ENCODE measurements at regions not wholly inside any gene's neighbourhood (a gene's known extent, or its start where the extent isn't known, plus 50 kb on each side); places are given as distances from the start of the nearest gene placed in this dataset.
"Not testable (repeated sequence)": the region's sequence is repeated elsewhere in the genome, so short reads cannot be mapped to it uniquely, and the experiment has no call there.

DNA sequence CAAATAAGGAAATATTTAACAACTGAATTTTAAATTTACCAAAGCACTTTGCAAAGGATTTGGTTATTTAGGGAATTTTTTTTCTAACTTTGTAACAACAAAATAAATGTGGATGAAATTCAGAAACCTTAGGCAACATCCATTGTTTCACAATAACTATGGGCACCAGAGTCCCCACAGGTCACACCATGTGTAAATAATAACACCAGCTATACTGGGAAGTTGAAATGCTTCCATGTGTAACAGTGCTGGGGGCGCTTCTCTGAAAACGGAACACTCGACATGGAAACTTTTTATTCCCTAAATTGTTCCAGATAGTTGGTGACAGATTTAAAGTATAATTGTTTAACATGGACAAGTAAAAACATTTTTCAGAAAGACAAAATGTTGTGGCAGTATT, 818.6 kb downstream of the TNS3 start:
- no peaks in the 10 kb centered on the region for H3K27me3 ChIP-seq (ENCODE audit: control insufficient read depth in 1 of 2, insufficient read depth in 2 of 2, low read length in 2 of 2)
- H3K36me3 ChIP-seq (ENCODE audit: control insufficient read depth in 2 of 2, insufficient read depth in 2 of 2, low read length in 2 of 2), result no peaks in the 10 kb centered on the region
- H3K27ac ChIP-seq (ENCODE audit: low read length), result no peak overlapping the region
- H3K4me3 ChIP-seq (ENCODE audit: low read length in 2 of 2), result no peak overlapping the region
- no peak overlapping the region for H3K9ac ChIP-seq (ENCODE audit: low read length in 2 of 2)
- H3K4me1 ChIP-seq (ENCODE audit: control insufficient read depth, insufficient read depth, low read length), result peaks cover 4% of the 10 kb centered on the region
- H3K9me3 ChIP-seq (ENCODE audit: control insufficient read depth in 2 of 2, low read length in 2 of 2), result no peaks in the 10 kb centered on the region

GRCh38 chr7:46759711-46760480, 822.0 kb downstream of the TNS3 start:
- Histone ChIP-seq H3K9ac (ENCODE audit: low read length in 2 of 2) (no peak overlapping the region), H3K27ac (ENCODE audit: low read length) (no peak overlapping the region), H3K4me1 (ENCODE audit: control insufficient read depth, insufficient read depth, low read length) (peaks cover 4% of the 10 kb centered on the region), H3K4me3 (ENCODE audit: low read length in 2 of 2) (no peak overlapping the region), H3K27me3 (ENCODE audit: control insufficient read depth in 1 of 2, insufficient read depth in 2 of 2, low read length in 2 of 2) (no peaks in the 10 kb centered on the region), H3K36me3 (ENCODE audit: control insufficient read depth in 2 of 2, insufficient read depth in 2 of 2, low read length in 2 of 2) (no peaks in the 10 kb centered on the region), H3K9me3 (ENCODE audit: control insufficient read depth in 2 of 2, low read length in 2 of 2) (no peaks in the 10 kb centered on the region)

GRCh38 chr7:46756996-46757395, 824.9 kb downstream of the TNS3 start:
- Histone ChIP-seq H3K9ac (ENCODE audit: low read length in 2 of 2) (no peak overlapping the region), H3K4me1 (ENCODE audit: control insufficient read depth, insufficient read depth, low read length) (peaks cover 10% of the 10 kb centered on the region), H3K9me3 (ENCODE audit: control insufficient read depth in 2 of 2, low read length in 2 of 2) (no peaks in the 10 kb centered on the region), H3K4me3 (ENCODE audit: low read length in 2 of 2) (no peak overlapping the region), H3K27ac (ENCODE audit: low read length) (no peak overlapping the region), H3K36me3 (ENCODE audit: control insufficient read depth in 2 of 2, insufficient read depth in 2 of 2, low read length in 2 of 2) (no peaks in the 10 kb centered on the region), H3K27me3 (ENCODE audit: control insufficient read depth in 1 of 2, insufficient read depth in 2 of 2, low read length in 2 of 2) (no peaks in the 10 kb centered on the region)

GRCh38 chr7:46756256-46756655, 825.7 kb downstream of the TNS3 start:
- Histone ChIP-seq H3K36me3 (ENCODE audit: control insufficient read depth in 2 of 2, insufficient read depth in 2 of 2, low read length in 2 of 2) (no peaks in the 10 kb centered on the region), H3K27me3 (ENCODE audit: control insufficient read depth in 1 of 2, insufficient read depth in 2 of 2, low read length in 2 of 2) (no peaks in the 10 kb centered on the region), H3K27ac (ENCODE audit: low read length) (no peak overlapping the region), H3K9me3 (ENCODE audit: control insufficient read depth in 2 of 2, low read length in 2 of 2) (no peaks in the 10 kb centered on the region), H3K4me3 (ENCODE audit: low read length in 2 of 2) (no peak overlapping the region), H3K9ac (ENCODE audit: low read length in 2 of 2) (no peak overlapping the region), H3K4me1 (ENCODE audit: control insufficient read depth, insufficient read depth, low read length) (peaks cover 10% of the 10 kb centered on the region)

DNA sequence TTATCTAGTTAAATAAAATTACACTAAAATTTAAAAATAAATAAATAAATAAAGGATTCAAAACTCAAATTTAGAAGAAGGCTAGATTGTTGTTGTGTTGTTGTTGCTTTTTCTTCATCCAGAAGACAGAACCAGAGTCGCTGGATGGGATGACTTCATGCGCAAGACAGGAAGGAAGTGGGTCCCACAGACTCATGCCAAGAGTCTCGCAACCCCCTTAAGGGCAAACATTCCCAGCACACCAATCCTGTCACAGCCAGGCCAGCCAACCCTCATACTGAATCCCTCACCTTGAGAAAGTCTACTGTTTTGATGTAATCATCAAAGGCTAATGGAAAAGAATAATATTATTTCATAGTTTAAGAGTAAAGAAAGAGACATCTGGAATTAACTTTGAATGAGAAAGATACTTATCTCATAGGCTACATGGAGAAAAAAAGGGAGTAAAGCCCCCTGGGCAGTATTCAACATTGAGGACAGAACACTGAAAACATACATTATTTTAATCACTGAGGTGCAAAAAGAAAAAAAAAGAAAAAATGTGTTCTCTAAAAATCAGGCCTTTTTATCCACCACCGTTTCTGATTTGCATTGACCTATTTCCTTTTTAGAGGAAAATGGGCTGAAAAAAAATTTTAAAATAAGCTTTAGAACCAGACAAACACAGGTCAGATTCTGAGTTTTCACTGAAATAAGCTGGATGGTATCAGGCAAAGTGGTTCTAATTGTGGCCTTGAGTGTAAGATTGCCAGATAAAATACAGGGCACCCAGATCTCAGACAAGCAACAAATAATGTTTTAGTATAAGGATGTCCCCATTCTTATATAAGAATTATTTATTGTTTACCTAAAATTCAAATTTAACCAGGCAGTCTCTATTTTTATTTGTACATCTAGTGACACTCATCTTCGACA, 826.5 kb downstream of the TNS3 start:
- H3K9me3 ChIP-seq (ENCODE audit: control insufficient read depth in 2 of 2, low read length in 2 of 2), result no peaks in the 10 kb centered on the region
- H3K36me3 ChIP-seq (ENCODE audit: control insufficient read depth in 2 of 2, insufficient read depth in 2 of 2, low read length in 2 of 2), result no peaks in the 10 kb centered on the region
- H3K4me1 ChIP-seq (ENCODE audit: control insufficient read depth, insufficient read depth, low read length), result peaks cover 12% of the 10 kb centered on the region
- no peak overlapping the region for H3K27ac ChIP-seq (ENCODE audit: low read length)
- no peak overlapping the region for H3K4me3 ChIP-seq (ENCODE audit: low read length in 2 of 2)
- no peaks in the 10 kb centered on the region for H3K27me3 ChIP-seq (ENCODE audit: control insufficient read depth in 1 of 2, insufficient read depth in 2 of 2, low read length in 2 of 2)
- H3K9ac ChIP-seq (ENCODE audit: low read length in 2 of 2), result no peak overlapping the region

GRCh38 chr7:46754140-46754720, 827.7 kb downstream of the TNS3 start:
- Histone ChIP-seq H3K9me3 (ENCODE audit: control insufficient read depth in 2 of 2, low read length in 2 of 2) (no peaks in the 10 kb centered on the region), H3K9ac (ENCODE audit: low read length in 2 of 2) (no peak overlapping the region), H3K27ac (ENCODE audit: low read length) (no peak overlapping the region), H3K36me3 (ENCODE audit: control insufficient read depth in 2 of 2, insufficient read depth in 2 of 2, low read length in 2 of 2) (no peaks in the 10 kb centered on the region), H3K4me3 (ENCODE audit: low read length in 2 of 2) (no peak overlapping the region), H3K27me3 (ENCODE audit: control insufficient read depth in 1 of 2, insufficient read depth in 2 of 2, low read length in 2 of 2) (no peaks in the 10 kb centered on the region), H3K4me1 (ENCODE audit: control insufficient read depth, insufficient read depth, low read length) (peaks cover 16% of the 10 kb centered on the region)

DNA sequence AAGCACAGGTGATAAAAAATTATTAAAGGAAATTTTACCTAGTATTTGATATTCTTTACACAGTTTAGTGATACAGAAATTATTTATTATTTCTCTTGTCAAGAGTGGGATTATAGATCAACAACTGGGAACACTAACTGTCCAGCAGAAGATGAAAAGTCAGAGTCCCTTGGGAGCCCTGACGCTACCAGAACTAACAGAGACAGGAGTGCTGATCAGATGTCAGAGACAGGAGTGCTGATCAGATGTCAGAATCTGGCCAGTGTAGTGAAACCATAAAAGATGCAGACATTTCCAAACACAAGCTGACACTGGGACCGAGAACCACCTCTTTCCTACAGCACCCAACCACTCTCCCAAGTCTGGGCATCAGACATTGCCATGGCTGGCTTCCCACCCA, 828.2 kb downstream of the TNS3 start:
- H3K36me3 ChIP-seq (ENCODE audit: control insufficient read depth in 2 of 2, insufficient read depth in 2 of 2, low read length in 2 of 2), result no peaks in the 10 kb centered on the region
- no peaks in the 10 kb centered on the region for H3K27me3 ChIP-seq (ENCODE audit: control insufficient read depth in 1 of 2, insufficient read depth in 2 of 2, low read length in 2 of 2)
- H3K9ac ChIP-seq (ENCODE audit: low read length in 2 of 2), result no peak overlapping the region
- H3K4me1 ChIP-seq (ENCODE audit: control insufficient read depth, insufficient read depth, low read length), result peaks cover 16% of the 10 kb centered on the region
- H3K4me3 ChIP-seq (ENCODE audit: low read length in 2 of 2), result no peak overlapping the region
- no peaks in the 10 kb centered on the region for H3K9me3 ChIP-seq (ENCODE audit: control insufficient read depth in 2 of 2, low read length in 2 of 2)
- H3K27ac ChIP-seq (ENCODE audit: low read length), result no peak overlapping the region

DNA sequence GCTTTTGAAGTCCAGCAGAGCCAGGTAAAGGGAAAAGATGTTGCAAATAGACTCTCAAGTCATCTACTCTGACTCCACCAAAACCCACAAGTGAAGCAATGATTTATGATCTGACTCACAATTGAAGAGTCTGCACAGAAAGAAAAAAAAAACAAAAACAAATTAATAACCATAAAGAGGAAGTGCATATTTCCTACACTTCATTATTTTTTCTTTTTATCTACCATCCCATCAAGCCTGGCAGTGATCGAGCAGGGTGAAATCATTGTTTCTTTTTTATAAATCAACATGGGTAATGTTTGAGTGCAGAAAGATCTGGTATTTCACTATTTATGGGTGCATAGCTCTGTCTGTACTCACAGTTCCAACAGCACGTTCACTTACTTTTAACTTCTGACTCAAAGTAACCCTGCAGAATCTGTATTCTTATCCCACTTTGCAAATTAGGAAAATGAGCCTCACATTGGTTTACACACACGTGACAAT, 829.0 kb downstream of the TNS3 start:
- Histone ChIP-seq H3K27me3 (ENCODE audit: control insufficient read depth in 1 of 2, insufficient read depth in 2 of 2, low read length in 2 of 2) (no peaks in the 10 kb centered on the region), H3K36me3 (ENCODE audit: control insufficient read depth in 2 of 2, insufficient read depth in 2 of 2, low read length in 2 of 2) (no peaks in the 10 kb centered on the region), H3K9ac (ENCODE audit: low read length in 2 of 2) (no peak overlapping the region), H3K4me3 (ENCODE audit: low read length in 2 of 2) (no peak overlapping the region), H3K27ac (ENCODE audit: low read length) (no peak overlapping the region), H3K9me3 (ENCODE audit: control insufficient read depth in 2 of 2, low read length in 2 of 2) (no peaks in the 10 kb centered on the region), H3K4me1 (ENCODE audit: control insufficient read depth, insufficient read depth, low read length) (peaks cover 16% of the 10 kb centered on the region)

DNA sequence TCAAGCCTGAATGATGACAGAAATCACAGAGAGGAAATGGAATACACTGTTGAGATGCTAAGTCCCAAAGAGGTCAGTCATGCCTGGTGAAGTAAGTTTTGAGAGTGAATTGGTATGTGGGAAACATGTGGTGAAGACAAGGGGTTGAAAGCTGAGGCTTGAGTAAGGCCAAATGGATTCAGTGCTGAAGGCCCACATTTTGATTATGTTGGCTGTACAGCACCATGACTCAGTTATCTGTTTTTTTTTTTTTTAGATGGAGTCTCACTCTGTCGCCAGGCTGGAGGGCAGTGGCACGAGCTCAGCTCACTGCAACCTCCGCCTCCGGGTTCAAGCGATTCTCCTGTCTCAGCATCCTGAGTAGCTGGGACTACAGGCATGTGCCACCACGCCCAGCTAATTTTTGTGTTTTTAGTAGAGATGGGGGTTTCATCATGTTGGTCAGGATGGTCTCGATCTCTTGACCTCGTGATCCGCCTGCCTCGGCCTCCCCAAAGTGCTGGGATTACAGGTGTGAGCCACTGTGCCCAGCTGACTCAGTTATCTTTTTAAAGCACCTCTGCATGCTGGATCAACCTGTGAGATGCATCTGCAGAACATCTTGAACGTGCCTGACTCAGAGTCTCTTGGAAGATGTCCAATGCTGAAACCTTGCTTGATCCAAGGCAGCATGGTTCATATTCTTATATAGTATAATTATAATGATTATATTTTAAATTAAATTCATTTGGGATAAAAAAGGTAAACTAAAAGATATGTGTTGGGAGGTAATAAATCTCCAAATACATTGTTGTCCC, 829.8 kb downstream of the TNS3 start:
- H3K4me3 ChIP-seq (ENCODE audit: low read length in 2 of 2); H3K27me3 ChIP-seq (ENCODE audit: control insufficient read depth in 1 of 2, insufficient read depth in 2 of 2, low read length in 2 of 2); H3K9ac ChIP-seq (ENCODE audit: low read length in 2 of 2); H3K27ac ChIP-seq (ENCODE audit: low read length); H3K36me3 ChIP-seq (ENCODE audit: control insufficient read depth in 2 of 2, insufficient read depth in 2 of 2, low read length in 2 of 2); H3K9me3 ChIP-seq (ENCODE audit: control insufficient read depth in 2 of 2, low read length in 2 of 2): not testable (repeated sequence)
- H3K4me1 ChIP-seq (ENCODE audit: control insufficient read depth, insufficient read depth, low read length), result peaks cover 16% of the 10 kb centered on the region

DNA sequence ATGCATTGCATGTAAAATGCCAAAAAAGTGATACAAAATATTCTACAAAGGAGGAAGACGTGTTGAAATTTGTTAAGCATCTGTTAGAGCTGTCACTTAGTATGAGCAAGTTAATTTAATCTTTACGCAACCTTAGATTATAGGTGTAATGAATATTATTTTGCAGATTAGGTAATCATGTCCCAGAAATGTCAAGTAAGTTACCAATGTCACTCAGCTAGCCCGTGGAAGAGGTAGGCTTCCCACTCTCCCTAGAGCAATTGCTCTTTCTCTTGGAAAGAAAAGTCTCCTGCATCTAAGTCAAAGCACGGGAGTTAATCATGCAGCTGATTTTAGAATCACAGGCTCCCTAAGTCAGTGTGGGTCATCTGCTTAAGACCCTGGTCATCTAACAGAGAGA, 830.4 kb upstream of the IGFBP3 start:
- peaks cover 16% of the 10 kb centered on the region for H3K4me1 ChIP-seq (ENCODE audit: control insufficient read depth, insufficient read depth, low read length)
- no peaks in the 10 kb centered on the region for H3K27me3 ChIP-seq (ENCODE audit: control insufficient read depth in 1 of 2, insufficient read depth in 2 of 2, low read length in 2 of 2)
- no peak overlapping the region for H3K9ac ChIP-seq (ENCODE audit: low read length in 2 of 2)
- H3K4me3 ChIP-seq (ENCODE audit: low read length in 2 of 2), result no peak overlapping the region
- no peaks in the 10 kb centered on the region for H3K36me3 ChIP-seq (ENCODE audit: control insufficient read depth in 2 of 2, insufficient read depth in 2 of 2, low read length in 2 of 2)
- no peak overlapping the region for H3K27ac ChIP-seq (ENCODE audit: low read length)
- no peaks in the 10 kb centered on the region for H3K9me3 ChIP-seq (ENCODE audit: control insufficient read depth in 2 of 2, low read length in 2 of 2)
